Osteocyte (in vitro differentiated cells): ENCODE measurements at regions not wholly inside any gene's neighbourhood (a gene's known extent, or its start where the extent isn't known, plus 50 kb on each side); places are given as distances from the start of the nearest gene placed in this dataset.

Source experiments
- DNase-seq: peaks from one replicate; pipeline ENCODE4 v3.0.0; 2021; ENCODE audit warnings: mixed read lengths; ENCODE audit not compliant: unreplicated experiment; ENCODE audit errors: extremely low spot score
- H3K27ac Mint-ChIP-seq: one replicate; pipeline ENCODE4 v1.8.0; 2021; ENCODE audit warnings: mild to moderate bottlenecking, mixed read lengths; ENCODE audit not compliant: unreplicated experiment
- H3K27me3 Mint-ChIP-seq: one replicate; pipeline ENCODE4 v1.8.0; 2021; ENCODE audit warnings: mixed read lengths; ENCODE audit not compliant: unreplicated experiment
- H3K36me3 Mint-ChIP-seq: one replicate; pipeline ENCODE4 v1.8.0; 2021; ENCODE audit warnings: mixed read lengths; ENCODE audit not compliant: unreplicated experiment
- H3K4me1 Mint-ChIP-seq: one replicate; pipeline ENCODE4 v1.8.0; 2021; ENCODE audit warnings: mixed read lengths; ENCODE audit not compliant: unreplicated experiment
- H3K4me3 Mint-ChIP-seq: one replicate; pipeline ENCODE4 v1.8.0; 2021; ENCODE audit warnings: mild to moderate bottlenecking, moderate library complexity, mixed read lengths; ENCODE audit not compliant: unreplicated experiment
- H3K9me3 Mint-ChIP-seq: one replicate; pipeline ENCODE4 v1.8.0; 2021; ENCODE audit warnings: mixed read lengths; ENCODE audit not compliant: unreplicated experiment
- CTCF ChIP-seq: fragments of 200-600 bp; sonication (generic); IDR thresholded peaks from 2 replicates; pipeline ENCODE4 v1.5.0; 2021; ENCODE audit warnings: antibody characterized with exemption, mild to moderate bottlenecking, moderate library complexity

- Mint-ChIP-seq H3K27me3 (no peaks in the 10 kb centered on the region), H3K4me3 (no peak overlapping the region), H3K36me3 (no peaks in the 10 kb centered on the region), H3K4me1 (peaks cover 6% of the 10 kb centered on the region), H3K9me3 (no peaks in the 10 kb centered on the region), H3K27ac (no peak overlapping the region)
- DNase-seq: no peak
- no peak for TF ChIP-seq CTCF
Measured at GRCh38 chr5:91494447-91494996, 111.4 kb upstream of the ARRDC3 start.

DNA sequence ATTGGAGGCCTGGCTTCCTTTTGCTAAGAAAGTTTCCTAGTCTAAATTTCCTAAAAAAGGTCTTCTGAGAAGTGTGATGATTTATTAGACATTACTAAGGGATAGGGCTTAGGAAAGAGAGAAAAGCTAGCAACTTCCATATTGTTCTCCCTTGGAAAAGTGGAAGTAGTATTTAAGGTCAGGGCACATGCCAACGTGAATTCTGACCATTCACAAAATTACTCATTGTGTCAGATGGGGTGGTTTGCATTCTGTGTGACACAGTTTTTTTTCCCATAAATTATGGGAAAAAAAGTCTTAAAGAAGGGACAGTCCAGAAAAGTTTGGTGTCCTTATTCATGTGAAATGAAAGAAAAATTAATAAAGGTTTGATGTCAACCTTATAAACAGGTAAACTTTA is 110.0 kb upstream of the ARRDC3 start:
- Mint-ChIP-seq H3K36me3 (no peaks in the 10 kb centered on the region), H3K27ac (no peak overlapping the region), H3K4me3 (no peak overlapping the region), H3K27me3 (no peaks in the 10 kb centered on the region), H3K4me1 (peaks cover 6% of the 10 kb centered on the region), H3K9me3 (no peaks in the 10 kb centered on the region)
- no peak for DNase-seq
- TF ChIP-seq CTCF: no peak

- no peaks in the 10 kb centered on the region for H3K27me3 Mint-ChIP-seq
- no peak overlapping the region for H3K4me3 Mint-ChIP-seq
- no peak for DNase-seq
- H3K9me3 Mint-ChIP-seq: peaks cover 8% of the 10 kb centered on the region
- H3K27ac Mint-ChIP-seq: no peak overlapping the region
- H3K4me1 Mint-ChIP-seq: peaks cover 6% of the 10 kb centered on the region
- no peaks in the 10 kb centered on the region for H3K36me3 Mint-ChIP-seq
- TF ChIP-seq CTCF: no peak
Measured at GRCh38 chr5:91491229-91491628, 108.1 kb upstream of the ARRDC3 start.

GRCh38 chr5:91490316-91490715 is 107.2 kb upstream of the ARRDC3 start:
- Mint-ChIP-seq H3K9me3 (peaks cover 9% of the 10 kb centered on the region), H3K27ac (no peak overlapping the region), H3K27me3 (no peaks in the 10 kb centered on the region), H3K4me1 (peaks cover 6% of the 10 kb centered on the region), H3K36me3 (no peaks in the 10 kb centered on the region), H3K4me3 (no peak overlapping the region)
- DNase-seq: no peak
- TF ChIP-seq CTCF: no peak

DNA sequence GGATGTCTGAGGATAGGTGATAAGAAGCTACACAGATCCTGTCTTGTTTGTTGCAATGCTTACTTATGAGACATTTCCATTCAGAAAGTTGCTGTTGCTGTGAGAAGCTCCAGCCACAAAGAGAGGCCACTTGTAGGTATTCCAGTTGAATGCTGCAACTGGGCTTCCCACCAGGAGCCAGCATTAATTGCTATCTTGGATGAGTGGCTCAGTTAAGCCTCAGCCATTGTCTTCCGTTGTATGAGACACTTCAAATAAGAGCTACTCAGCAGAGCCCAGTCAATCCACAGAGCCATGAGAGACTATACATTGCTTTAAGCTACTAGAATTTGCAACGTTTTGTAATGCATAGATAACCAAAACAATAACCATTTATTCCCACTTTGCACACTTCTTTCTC is 104.3 kb upstream of the ARRDC3 start:
- Mint-ChIP-seq H3K36me3 (no peaks in the 10 kb centered on the region), H3K4me3 (no peak overlapping the region), H3K4me1 (peaks cover 9% of the 10 kb centered on the region), H3K9me3 (peaks cover 9% of the 10 kb centered on the region), H3K27ac (no peak overlapping the region), H3K27me3 (no peaks in the 10 kb centered on the region)
- no peak for DNase-seq
- no peak for TF ChIP-seq CTCF
